ENCODE measurements at regions not wholly inside any gene's neighbourhood (a gene's known extent, or its start where the extent isn't known, plus 50 kb on each side); places are given as distances from the start of the nearest gene placed in this dataset.

DNA sequence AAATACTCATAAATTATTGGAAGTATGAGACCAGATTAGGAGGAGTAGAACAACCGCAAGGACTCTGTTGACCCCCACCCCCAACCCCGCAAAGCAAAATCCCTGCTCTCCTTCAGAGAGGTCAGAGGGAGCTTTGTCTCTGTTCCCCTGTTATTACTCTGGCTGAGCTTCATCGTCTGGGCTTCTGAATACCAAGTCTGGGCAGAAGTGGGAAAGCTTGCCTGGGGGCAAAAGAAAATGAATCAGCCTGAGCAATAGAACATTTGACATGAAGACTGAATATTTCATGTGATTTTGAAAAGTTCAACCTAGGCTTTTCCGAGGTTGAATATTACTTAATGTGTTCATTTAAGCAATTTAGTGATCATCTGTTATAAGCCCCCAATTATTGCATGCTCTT, 114.6 kb upstream of the ARHGAP28 start:
- H3K4me1 ChIP-seq (ENCODE audit: control insufficient read depth, low read length): no peaks in the 10 kb centered on the region
- H4K20me1 ChIP-seq (ENCODE audit: control insufficient read depth, insufficient read depth, low read depth, low read length): no peaks in the 10 kb centered on the region
- no peak overlapping the region for H3K4me3 ChIP-seq (ENCODE audit: low read length)
- no peaks in the 10 kb centered on the region for H3K79me2 ChIP-seq (ENCODE audit: control insufficient read depth, low read length)
- no peaks in the 10 kb centered on the region for H3K27me3 ChIP-seq (ENCODE audit: control insufficient read depth, low read length)
- no peaks in the 10 kb centered on the region for H3K36me3 ChIP-seq (ENCODE audit: control insufficient read depth, low read length)
- peaks cover 4% of the 10 kb centered on the region; the same call in 1 of the 2 replicates for H3K9me3 ChIP-seq (ENCODE audit: control insufficient read depth, insufficient read depth, low read length)
- H3F3A ChIP-seq (ENCODE audit: control insufficient read depth, insufficient read depth): no peaks in the 10 kb centered on the region
- H3K9me2 ChIP-seq (replicated peaks; ENCODE audit: control insufficient read depth, low read length): no peaks in the 10 kb centered on the region
- no peak overlapping the region for H3K4me2 ChIP-seq (ENCODE audit: low read length)
- no peak overlapping the region for H3K27ac ChIP-seq (ENCODE audit: low read depth, low read length)
- TF ChIP-seq CTCF (IDR thresholded peaks at IDR 0.05; ENCODE audit: low read depth, low read length, poor library complexity, severe bottlenecking) (no peak), EZH2phosphoT487 (IDR thresholded peaks at IDR 0.05; ENCODE audit: borderline replicate concordance, low read length) (no peak)

DNA sequence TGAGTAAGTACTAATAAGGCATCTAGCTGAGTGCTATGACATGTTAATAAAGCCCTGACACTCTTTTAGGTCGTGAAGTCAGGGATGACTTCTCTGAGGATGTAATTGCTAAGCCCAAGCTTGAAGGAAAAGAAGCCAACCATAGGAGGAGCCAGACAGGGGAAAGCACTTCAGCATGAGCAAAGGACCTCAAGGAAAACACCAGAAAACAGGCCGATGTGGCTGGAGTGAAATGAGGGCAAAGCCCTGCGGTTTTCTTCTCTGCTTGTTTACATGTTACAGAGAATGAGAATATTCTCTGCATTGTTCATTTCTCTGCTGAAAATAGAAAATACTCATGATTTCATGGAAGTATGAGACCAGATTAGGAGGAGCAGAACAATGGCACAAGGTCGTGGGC, 112.5 kb upstream of the ARHGAP28 start:
- Histone ChIP-seq H3K4me1 (ENCODE audit: control insufficient read depth, low read length) (no peaks in the 10 kb centered on the region), H3K4me2 (ENCODE audit: low read length) (no peak overlapping the region), H3K27me3 (ENCODE audit: control insufficient read depth, low read length) (no peaks in the 10 kb centered on the region), H3K36me3 (ENCODE audit: control insufficient read depth, low read length) (no peaks in the 10 kb centered on the region), H3K79me2 (ENCODE audit: control insufficient read depth, low read length) (no peaks in the 10 kb centered on the region), H3K9me2 (replicated peaks; ENCODE audit: control insufficient read depth, low read length) (no peaks in the 10 kb centered on the region), H4K20me1 (ENCODE audit: control insufficient read depth, insufficient read depth, low read depth, low read length) (no peaks in the 10 kb centered on the region), H3K9me3 (ENCODE audit: control insufficient read depth, insufficient read depth, low read length) (peaks cover 4% of the 10 kb centered on the region; the same call in 1 of the 2 replicates), H3K27ac (ENCODE audit: low read depth, low read length) (no peak overlapping the region), H3K4me3 (ENCODE audit: low read length) (no peak overlapping the region), H3F3A (ENCODE audit: control insufficient read depth, insufficient read depth) (no peaks in the 10 kb centered on the region)
- no peak for TF ChIP-seq EZH2phosphoT487 (IDR thresholded peaks at IDR 0.05; ENCODE audit: borderline replicate concordance, low read length)
- TF ChIP-seq CTCF (IDR thresholded peaks at IDR 0.05; ENCODE audit: low read depth, low read length, poor library complexity, severe bottlenecking): no peak

GRCh38 chr18:6621437-6621836, 108.1 kb upstream of the ARHGAP28 start:
- no peaks in the 10 kb centered on the region for H4K20me1 ChIP-seq (ENCODE audit: control insufficient read depth, insufficient read depth, low read depth, low read length)
- no peaks in the 10 kb centered on the region for H3K4me1 ChIP-seq (ENCODE audit: control insufficient read depth, low read length)
- H3K4me2 ChIP-seq (ENCODE audit: low read length): no peak overlapping the region
- TF ChIP-seq CTCF (IDR thresholded peaks at IDR 0.05; ENCODE audit: low read depth, low read length, poor library complexity, severe bottlenecking) (no peak), EZH2phosphoT487 (IDR thresholded peaks at IDR 0.05; ENCODE audit: borderline replicate concordance, low read length) (no peak)
- H3K27me3 ChIP-seq (ENCODE audit: control insufficient read depth, low read length): no peaks in the 10 kb centered on the region
- no peaks in the 10 kb centered on the region for H3K9me2 ChIP-seq (replicated peaks; ENCODE audit: control insufficient read depth, low read length)
- no peak overlapping the region for H3K27ac ChIP-seq (ENCODE audit: low read depth, low read length)
- H3K9me3 ChIP-seq (ENCODE audit: control insufficient read depth, insufficient read depth, low read length): peaks cover 4% of the 10 kb centered on the region; the same call in 1 of the 2 replicates
- no peaks in the 10 kb centered on the region for H3F3A ChIP-seq (ENCODE audit: control insufficient read depth, insufficient read depth)
- H3K36me3 ChIP-seq (ENCODE audit: control insufficient read depth, low read length): no peaks in the 10 kb centered on the region
- no peaks in the 10 kb centered on the region for H3K79me2 ChIP-seq (ENCODE audit: control insufficient read depth, low read length)
- no peak overlapping the region for H3K4me3 ChIP-seq (ENCODE audit: low read length)

DNA sequence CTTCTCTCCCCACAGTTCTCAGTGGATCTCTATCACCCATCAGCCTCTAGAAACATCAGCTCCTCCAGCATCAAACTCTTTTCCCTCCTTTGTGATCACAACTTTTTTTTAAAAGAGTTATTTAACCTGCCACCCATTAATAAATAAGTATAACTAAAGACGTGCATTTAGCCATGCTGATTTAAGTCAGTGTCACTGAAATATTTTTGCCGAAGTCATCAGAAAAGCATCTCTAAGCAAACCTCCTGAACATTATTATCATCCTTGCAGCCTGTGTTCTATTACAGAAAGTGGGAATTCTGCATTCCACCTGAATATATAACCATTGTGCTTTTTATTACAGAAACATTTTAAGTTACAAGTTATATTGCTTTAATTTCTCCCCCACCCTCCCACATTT, 106.2 kb upstream of the ARHGAP28 start:
- H3F3A ChIP-seq (ENCODE audit: control insufficient read depth, insufficient read depth): no peaks in the 10 kb centered on the region
- no peaks in the 10 kb centered on the region for H3K9me3 ChIP-seq (ENCODE audit: control insufficient read depth, insufficient read depth, low read length)
- TF ChIP-seq CTCF (IDR thresholded peaks at IDR 0.05; ENCODE audit: low read depth, low read length, poor library complexity, severe bottlenecking) (no peak), EZH2phosphoT487 (IDR thresholded peaks at IDR 0.05; ENCODE audit: borderline replicate concordance, low read length) (no peak)
- no peaks in the 10 kb centered on the region for H3K9me2 ChIP-seq (replicated peaks; ENCODE audit: control insufficient read depth, low read length)
- H3K4me1 ChIP-seq (ENCODE audit: control insufficient read depth, low read length): no peaks in the 10 kb centered on the region
- no peaks in the 10 kb centered on the region for H3K79me2 ChIP-seq (ENCODE audit: control insufficient read depth, low read length)
- H3K4me3 ChIP-seq (ENCODE audit: low read length): no peak overlapping the region
- no peak overlapping the region for H3K27ac ChIP-seq (ENCODE audit: low read depth, low read length)
- H3K27me3 ChIP-seq (ENCODE audit: control insufficient read depth, low read length): no peaks in the 10 kb centered on the region
- no peak overlapping the region for H3K4me2 ChIP-seq (ENCODE audit: low read length)
- H3K36me3 ChIP-seq (ENCODE audit: control insufficient read depth, low read length): no peaks in the 10 kb centered on the region
- H4K20me1 ChIP-seq (ENCODE audit: control insufficient read depth, insufficient read depth, low read depth, low read length): no peaks in the 10 kb centered on the region

Data from DOHH2 (cell line).